Loucy (cell line): ENCODE measurements at regions not wholly inside any gene's neighbourhood (a gene's known extent, or its start where the extent isn't known, plus 50 kb on each side); places are given as distances from the start of the nearest gene placed in this dataset.
A peak's percentile ranks its signal among the peaks of the same experiment; 100 is the strongest.

ENCODE experiments used
- H2AFZ ChIP-seq: fragments of 200-600 bp; sonication (generic); 2 replicates; pipeline ENCODE4 v1.6.0; 2016; ENCODE audit warnings: antibody characterized with exemption, mild to moderate bottlenecking, low read length, moderate library complexity
- H3F3A ChIP-seq: fragments of 200-600 bp; 2 replicates; pipeline ENCODE4 v1.6.0; 2016; ENCODE audit warnings: antibody characterized with exemption, low read depth, mild to moderate bottlenecking
- H3K27me3 ChIP-seq: fragments of 200-600 bp; sonication (generic); 2 replicates; pipeline ENCODE4 v1.6.1; 2014; ENCODE audit warnings: low read length, mild to moderate bottlenecking; ENCODE audit not compliant: insufficient read depth, poor library complexity, severe bottlenecking
- H3K36me3 ChIP-seq: fragments of 200-600 bp; sonication (generic); 2 replicates; pipeline ENCODE4 v1.6.1; 2016; ENCODE audit warnings: low read length; ENCODE audit not compliant: insufficient read depth
- H3K4me1 ChIP-seq: fragments of 200-600 bp; sonication (generic); 2 replicates; pipeline ENCODE4 v1.5.1; 2014; ENCODE audit warnings: low read length, mild to moderate bottlenecking; ENCODE audit not compliant: insufficient read depth, poor library complexity, severe bottlenecking
- H3K4me2 ChIP-seq: fragments of 200-600 bp; sonication (generic); 2 replicates; pipeline ENCODE4 v1.6.0; 2014; ENCODE audit warnings: antibody characterized with exemption, low read length, low read depth, mild to moderate bottlenecking; ENCODE audit not compliant: poor library complexity, severe bottlenecking
- H3K4me3 ChIP-seq: fragments of 200-600 bp; sonication (generic); 2 replicates; pipeline ENCODE4 v1.5.1; 2014; ENCODE audit warnings: low read length, mild to moderate bottlenecking, mixed read lengths; ENCODE audit not compliant: poor library complexity, severe bottlenecking
- H3K79me2 ChIP-seq: fragments of 200-600 bp; sonication (generic); 2 replicates; pipeline ENCODE4 v1.6.1; 2014; ENCODE audit warnings: low read length; ENCODE audit not compliant: insufficient read depth
- H3K9ac ChIP-seq: fragments of 200-600 bp; sonication (generic); 2 replicates; pipeline ENCODE4 v1.6.0; 2014; ENCODE audit warnings: mild to moderate bottlenecking, low read depth, low read length, moderate library complexity; ENCODE audit not compliant: poor library complexity, severe bottlenecking
- H3K9me2 ChIP-seq: fragments of 200-600 bp; sonication (generic); replicated peaks from 2 replicates; pipeline ENCODE4 v1.6.1; 2016; ENCODE audit warnings: low read depth, low read length, mixed read lengths
- H3K9me3 ChIP-seq: fragments of 200-600 bp; sonication (generic); 2 replicates; pipeline ENCODE4 v1.6.1; 2014; ENCODE audit warnings: mild to moderate bottlenecking, antibody characterized with exemption, low read length, low read depth; ENCODE audit not compliant: insufficient read depth
- H4K20me1 ChIP-seq: fragments of 200-600 bp; sonication (generic); 2 replicates; pipeline ENCODE4 v1.6.0; 2014; ENCODE audit warnings: antibody characterized with exemption, low read length, mild to moderate bottlenecking; ENCODE audit not compliant: insufficient read depth, poor library complexity, severe bottlenecking
- CTCF ChIP-seq: fragments of 200-600 bp; sonication (generic); conservative IDR thresholded peaks from 2 replicates; pipeline ENCODE4 v1.5.1; 2014; ENCODE audit warnings: mild to moderate bottlenecking, antibody characterized with exemption, low read length
- EZH2phosphoT487 ChIP-seq: fragments of 200-600 bp; IDR thresholded peaks from 2 replicates; pipeline ENCODE4 v1.6.1; 2018; ENCODE audit warnings: antibody characterized with exemption, mild to moderate bottlenecking, moderate library complexity, borderline replicate concordance

GRCh38 chr9:93379051-93379450, 72.4 kb upstream of the FAM120A start:
- Histone ChIP-seq H3K4me2 (no peak overlapping the region), H3F3A (no peaks in the 10 kb centered on the region), H4K20me1 (no peaks in the 10 kb centered on the region), H3K79me2 (no peaks in the 10 kb centered on the region), H3K9me3 (no peaks in the 10 kb centered on the region), H3K9ac (no peak overlapping the region), H3K4me1 (no peaks in the 10 kb centered on the region), H2AFZ (no peak overlapping the region), H3K9me2 (no peaks in the 10 kb centered on the region), H3K36me3 (no peaks in the 10 kb centered on the region), H3K4me3 (no peak overlapping the region), H3K27me3 (no peaks in the 10 kb centered on the region)
- TF ChIP-seq CTCF (peak; percentile 27), EZH2phosphoT487 (no peak)

GRCh38 chr9:93380410-93381060, 71.0 kb upstream of the FAM120A start:
- Histone ChIP-seq H3K9ac (no peak overlapping the region), H3K9me3 (no peaks in the 10 kb centered on the region), H3K9me2 (no peaks in the 10 kb centered on the region), H3K36me3 (no peaks in the 10 kb centered on the region), H3K4me3 (no peak overlapping the region), H3K4me2 (no peak overlapping the region), H3K4me1 (no peaks in the 10 kb centered on the region), H4K20me1 (no peaks in the 10 kb centered on the region), H3F3A (no peaks in the 10 kb centered on the region), H2AFZ (no peak overlapping the region), H3K27me3 (no peaks in the 10 kb centered on the region), H3K79me2 (no peaks in the 10 kb centered on the region)
- TF ChIP-seq CTCF (peak; percentile 24; the same call in 1 of the 2 replicates), EZH2phosphoT487 (no peak)

GRCh38 chr9:93387791-93388190, 63.7 kb upstream of the FAM120A start:
- no peak overlapping the region for H2AFZ ChIP-seq
- no peak overlapping the region for H3K4me3 ChIP-seq
- no peaks in the 10 kb centered on the region for H3F3A ChIP-seq
- H3K79me2 ChIP-seq: no peaks in the 10 kb centered on the region
- no peaks in the 10 kb centered on the region for H3K9me3 ChIP-seq
- H3K4me1 ChIP-seq: no peaks in the 10 kb centered on the region
- H3K9ac ChIP-seq: no peak overlapping the region
- no peaks in the 10 kb centered on the region for H3K36me3 ChIP-seq
- no peak overlapping the region for H3K4me2 ChIP-seq
- no peaks in the 10 kb centered on the region for H3K27me3 ChIP-seq
- no peak for TF ChIP-seq EZH2phosphoT487
- no peak for TF ChIP-seq CTCF
- no peaks in the 10 kb centered on the region for H4K20me1 ChIP-seq
- no peaks in the 10 kb centered on the region for H3K9me2 ChIP-seq
